Body of pancreas (tissue), 4 donors: ENCODE measurements at regions not wholly inside any gene's neighbourhood (a gene's known extent, or its start where the extent isn't known, plus 50 kb on each side); places are given as distances from the start of the nearest gene placed in this dataset.

ENCODE experiments used
- ATAC-seq: fragments of 150-250 bp; one replicate; pipeline ENCODE4 v1.9.1; 2016
- DNase-seq, 4 donors: peaks; one replicate each; pipeline ENCODE4 v3.0.0-alpha.2; 2019
- H3K27ac ChIP-seq, 4 donors: fragments of 200-600 bp; sonication (generic); 1 replicate in 3 of 4; 2 replicates in 1 of 4; pipeline versions ENCODE4 v1.5.1 to v1.6.1; 2016 to 2019; ENCODE audit warnings: mild to moderate bottlenecking in 1 of 4, mixed read lengths in 1 of 4, moderate library complexity in 1 of 4
- H3K27me3 ChIP-seq, 2 donors: fragments of 200-600 bp; sonication (generic); one replicate each; pipeline ENCODE4 v1.6.0; 2016; ENCODE audit warnings: mild to moderate bottlenecking in 1 of 2
- H3K36me3 ChIP-seq, 2 donors: fragments of 200-600 bp; sonication (generic); replicated peaks in 1 of 2; 2 replicates each; pipeline ENCODE4 v1.5.1; 2016; ENCODE audit warnings: low read depth in 2 of 2; ENCODE audit not compliant: insufficient read depth in 1 of 2
- H3K4me1 ChIP-seq: fragments of 200-600 bp; sonication (generic); one replicate; pipeline ENCODE4 v1.6.0; 2016
- H3K4me3 ChIP-seq, 2 donors: fragments of 200-600 bp; sonication (generic); 1 replicate in 1 of 2; 2 replicates in 1 of 2; pipeline ENCODE4 v1.5.1; 2016 to 2019
- H3K9me3 ChIP-seq, 3 donors: fragments of 200-600 bp; sonication (generic); 1 replicate in 2 of 3; 2 replicates in 1 of 3; pipeline ENCODE4 v1.5.1; 2016
- CTCF ChIP-seq, 7 experiments: fragments of 450-650 bp in 4 of 7; fragments of 200-600 bp in 3 of 7; sonication (generic) in 3 of 7; IDR thresholded peaks; one replicate each; pipeline ENCODE4 v1.5.1; 2016 to 2019; ENCODE audit warnings: antibody characterized with exemption in 7 of 7
- POLR2A ChIP-seq, 3 donors: fragments of 450-650 bp; IDR thresholded peaks; one replicate each; pipeline ENCODE4 v1.6.1; 2016; ENCODE audit warnings: antibody characterized with exemption in 3 of 3, mild to moderate bottlenecking in 2 of 3
- WGBS, 2 donors: methylation state at CpG; one replicate each; pipeline ENCODE4 v1.1.5; 2017; 5-methylcytosine and 5-hydroxymethylcytosine counted together
- intact Hi-C: fragments of 100-400 bp; cut with DNase I; formaldehyde crosslinking; loops from one replicate; pipeline ENCODE4 v1.15.1; 2023

GRCh38 chrX:94058728-94059382 is 384.8 kb downstream of the FAM133A start:
- DNase-seq: peak; percentile 14 to 51 (median 26)
- no peaks in the 10 kb centered on the region for H3K27me3 ChIP-seq
- H3K27ac ChIP-seq: no peak overlapping the region
- H3K9me3 ChIP-seq: no peaks in the 10 kb centered on the region
- no peaks in the 10 kb centered on the region for H3K36me3 ChIP-seq
- peak; percentile 65 for ATAC-seq
- no peak overlapping the region for H3K4me3 ChIP-seq
- intact Hi-C loops: no loop called here
- 6 to 10% methylated on average over 9 of the region's 9 CpGs for WGBS, 2 donors
- no peaks in the 10 kb centered on the region for H3K4me1 ChIP-seq
- TF ChIP-seq POLR2A (IDR thresholded peaks at IDR 0.05) (no peak), CTCF (IDR thresholded peaks at IDR 0.05) (peak in 6 of 7 experiments; percentile 21 to 57 (median 39))

DNA sequence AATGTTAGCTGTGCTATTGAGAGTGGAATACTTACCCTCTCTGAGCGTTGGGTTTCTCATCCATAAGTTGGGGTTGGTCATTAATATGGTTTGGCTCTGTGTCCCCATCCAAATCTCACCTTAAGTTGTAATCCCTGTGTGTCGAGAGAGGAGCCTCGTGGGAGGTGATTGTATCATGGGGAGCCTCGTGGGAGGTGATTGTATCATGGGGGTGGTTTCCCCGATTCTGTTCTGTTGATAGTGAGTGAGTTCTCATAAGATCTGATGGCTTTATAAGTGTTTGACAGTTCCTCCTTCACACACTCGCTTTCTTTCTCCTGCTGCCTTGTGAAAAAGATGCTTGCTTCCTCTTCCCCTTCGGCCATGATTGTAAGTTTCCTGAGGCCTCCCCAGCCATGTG is 391.1 kb downstream of the FAM133A start:
- no peak for DNase-seq
- H3K36me3 ChIP-seq: no peaks in the 10 kb centered on the region
- H3K9me3 ChIP-seq: no peaks in the 10 kb centered on the region
- WGBS, 2 donors: 73 to 89% methylated on average over 3 to 7 of the region's 7 CpGs
- intact Hi-C loops: no loop called here
- TF ChIP-seq CTCF (IDR thresholded peaks at IDR 0.05): no peak
- TF ChIP-seq POLR2A (IDR thresholded peaks at IDR 0.05): no peak
- no peak overlapping the region for H3K27ac ChIP-seq
- ATAC-seq: no peak
- H3K27me3 ChIP-seq: no peaks in the 10 kb centered on the region
- H3K4me3 ChIP-seq: no peak overlapping the region
- no peaks in the 10 kb centered on the region for H3K4me1 ChIP-seq

- intact Hi-C loops: no loop called here
- Histone ChIP-seq H3K9me3 (no peaks in the 10 kb centered on the region), H3K4me1 (no peaks in the 10 kb centered on the region), H3K27ac (no peak overlapping the region), H3K4me3 (no peak overlapping the region), H3K27me3 (no peaks in the 10 kb centered on the region), H3K36me3 (no peaks in the 10 kb centered on the region)
- DNase-seq (no peak), ATAC-seq (no peak)
- 80 to 82% methylated on average over 1 of the region's 1 CpG for WGBS, 2 donors
- TF ChIP-seq CTCF (IDR thresholded peaks at IDR 0.05) (no peak), POLR2A (IDR thresholded peaks at IDR 0.05) (no peak)
Measured at GRCh38 chrX:94089149-94089548, 415.1 kb downstream of the FAM133A start.

DNA sequence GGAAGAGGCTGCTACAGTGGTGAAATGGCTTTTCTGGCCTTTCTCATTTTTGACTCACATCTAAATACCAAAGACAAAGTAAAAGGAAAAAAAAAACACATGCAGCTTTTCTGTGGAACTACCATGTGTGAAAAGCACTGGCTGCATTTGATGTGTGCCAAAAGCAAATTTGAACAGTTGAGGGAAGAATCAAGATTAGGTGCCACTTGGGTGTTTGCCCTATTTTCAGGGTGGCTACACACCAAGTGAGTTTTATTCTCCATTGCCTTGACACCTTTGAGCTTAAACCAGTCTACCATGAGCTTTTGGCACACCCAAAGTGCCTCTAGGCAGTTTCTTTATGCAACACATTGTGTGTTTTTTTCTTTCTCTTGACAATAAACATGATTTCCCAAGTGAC is 423.9 kb downstream of the FAM133A start:
- peak; percentile 47 for ATAC-seq
- Histone ChIP-seq H3K4me1 (no peaks in the 10 kb centered on the region), H3K9me3 (no peaks in the 10 kb centered on the region), H3K27me3 (no peaks in the 10 kb centered on the region), H3K36me3 (no peaks in the 10 kb centered on the region), H3K27ac (no peak overlapping the region), H3K4me3 (no peak overlapping the region)
- intact Hi-C loops: no loop called here
- DNase-seq: peak in 3 of 4 donors; percentile 10 to 33 (median 32)
- TF ChIP-seq CTCF (IDR thresholded peaks at IDR 0.05) (no peak), POLR2A (IDR thresholded peaks at IDR 0.05) (no peak)

DNA sequence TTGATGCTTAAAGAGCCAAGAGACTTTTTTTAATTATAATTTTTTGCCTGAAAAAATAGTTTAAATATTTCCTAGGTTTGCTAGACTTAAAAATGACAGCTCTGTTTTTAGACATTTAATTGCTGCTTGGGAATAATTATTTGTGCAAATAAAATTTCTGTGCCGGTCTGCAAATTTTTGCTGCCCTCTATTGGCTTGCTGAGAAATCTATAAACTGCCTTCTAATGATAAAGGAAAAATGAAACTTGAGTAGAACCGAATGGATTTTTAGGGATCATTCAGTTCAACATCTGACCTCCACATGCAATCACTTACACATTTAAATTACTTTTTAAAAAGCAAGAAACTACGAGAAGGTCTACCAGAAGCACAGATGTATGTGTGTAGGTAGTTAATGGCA is 434.0 kb downstream of the FAM133A start:
- DNase-seq (no peak), ATAC-seq (no peak)

More for the DNA sequence above, 434.0 kb downstream of the FAM133A start:
- Histone ChIP-seq H3K27ac (no peak overlapping the region), H3K9me3 (no peaks in the 10 kb centered on the region), H3K36me3 (no peaks in the 10 kb centered on the region), H3K4me1 (no peaks in the 10 kb centered on the region), H3K4me3 (no peak overlapping the region), H3K27me3 (no peaks in the 10 kb centered on the region)
- WGBS, 2 donors: 5 to 10% methylated on average over 3 of the region's 3 CpGs
- intact Hi-C loops: no loop called here
- TF ChIP-seq CTCF (IDR thresholded peaks at IDR 0.05): peak in 5 of 7 experiments; percentile 13 to 34 (median 28)
- TF ChIP-seq POLR2A (IDR thresholded peaks at IDR 0.05): no peak
